HG02798 (cell line): ENCODE measurements at regions not wholly inside any gene's neighbourhood (a gene's known extent, or its start where the extent isn't known, plus 50 kb on each side); places are given as distances from the start of the nearest gene placed in this dataset.
"Not testable (repeated sequence)": the region's sequence is repeated elsewhere in the genome, so short reads cannot be mapped to it uniquely, and the experiment has no call there.

Experiments
- ATAC-seq: cut with Tn5 transposase; IDR thresholded peaks from one replicate; pipeline ENCODE4 v1.9.1; 2021; ENCODE audit warnings: mild to moderate bottlenecking; ENCODE audit not compliant: unreplicated experiment, poor library complexity

DNA sequence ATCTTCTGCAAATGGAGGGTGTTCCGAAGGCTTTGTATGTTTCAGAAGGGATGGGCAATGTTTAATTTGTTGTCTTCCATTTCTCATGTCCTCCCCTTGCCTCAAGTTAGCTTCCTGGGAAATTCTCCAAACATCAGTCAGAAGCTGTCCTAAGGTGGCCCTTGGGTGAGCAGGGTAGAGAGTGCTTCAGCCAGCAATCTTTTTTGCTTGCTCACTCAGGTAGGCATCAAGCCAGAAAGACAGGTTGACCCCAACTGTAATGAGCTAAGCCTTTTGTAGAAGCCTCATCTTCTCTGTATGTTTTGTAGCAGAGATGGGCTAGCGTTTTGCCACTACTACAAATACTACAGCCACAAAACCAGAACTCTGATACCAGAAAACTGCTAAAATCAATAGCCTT is 321.5 kb upstream of the FAM78B start:
- no peak for ATAC-seq

DNA sequence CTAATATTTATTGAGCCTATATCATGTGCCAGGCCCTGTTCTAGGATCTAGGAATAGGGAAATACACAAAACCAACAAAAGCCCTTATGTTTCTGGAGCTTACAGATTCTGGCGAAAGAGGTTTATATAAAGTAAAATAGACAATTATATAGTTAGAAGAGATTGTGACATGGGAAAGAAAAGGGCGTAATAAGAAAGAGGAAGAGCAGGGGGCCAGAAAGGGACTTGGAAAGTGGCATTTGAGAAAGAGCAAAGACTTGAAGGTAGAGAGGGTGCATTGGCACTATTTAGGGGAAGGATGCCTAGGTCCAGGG is 322.5 kb upstream of the FAM78B start:
- ATAC-seq, result no peak

DNA sequence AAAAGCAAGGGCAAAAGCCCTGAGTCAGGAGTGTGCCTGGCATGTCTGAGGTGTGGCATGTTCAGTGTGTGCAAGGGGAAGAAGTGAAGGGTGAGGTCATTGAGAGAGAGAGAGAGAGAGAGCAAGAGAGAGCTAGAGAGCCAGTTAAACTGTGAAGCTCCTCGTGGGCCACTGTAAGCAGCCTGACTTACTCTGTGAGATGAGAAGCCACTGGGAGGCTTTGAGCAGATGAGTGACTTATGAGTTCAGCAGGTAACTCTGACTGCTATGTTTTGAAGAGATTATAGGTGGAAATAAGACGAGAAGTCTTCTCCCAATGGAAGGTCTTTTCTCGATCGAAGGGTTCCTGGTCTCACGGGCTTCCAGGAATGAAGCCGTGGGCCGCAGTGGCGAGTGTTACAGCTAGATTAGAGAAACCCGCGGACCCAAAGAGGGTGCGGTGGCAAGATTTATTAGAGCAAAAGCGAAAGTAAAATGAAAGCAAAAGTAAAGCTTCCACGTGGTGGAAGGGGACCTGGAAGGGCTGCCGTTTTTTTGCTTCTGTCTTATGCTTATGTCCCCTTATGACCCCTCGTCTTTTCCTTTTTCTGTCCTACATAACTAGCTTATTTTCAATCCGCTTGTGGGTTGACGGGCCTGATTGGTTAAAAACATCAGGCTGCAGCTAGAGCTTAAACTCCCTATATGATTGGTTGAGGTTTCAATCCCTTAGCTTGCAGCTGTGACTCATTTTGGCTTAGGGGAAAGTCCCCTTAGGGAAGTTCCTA is 323.1 kb upstream of the FAM78B start:
- ATAC-seq, result peak; percentile 80

DNA sequence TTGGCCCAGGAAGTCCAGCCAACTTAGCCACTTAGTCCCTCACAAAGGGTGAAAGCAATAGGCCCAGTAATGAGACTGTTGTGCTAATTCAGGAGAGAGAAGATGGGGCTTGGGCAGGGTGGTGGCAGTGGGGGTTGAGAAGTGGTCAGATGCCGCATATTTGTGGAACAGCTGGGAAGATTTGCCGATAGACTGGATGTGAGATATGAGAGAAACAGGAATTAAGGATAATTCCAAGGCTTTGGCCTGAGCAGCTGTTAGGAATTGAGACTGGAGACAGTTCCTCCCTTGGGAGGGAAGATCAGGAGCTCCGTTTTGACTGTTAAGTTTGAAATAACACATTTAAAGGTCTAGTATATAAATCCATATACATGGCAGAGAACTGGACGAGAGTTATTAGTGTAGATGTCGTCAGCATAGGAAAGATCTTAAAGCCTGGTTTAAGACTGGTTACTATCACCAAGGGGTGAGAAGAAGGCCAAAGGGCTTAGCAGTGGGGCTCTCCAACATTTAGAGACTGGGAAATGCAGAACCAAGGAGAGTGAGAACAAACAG is 323.7 kb upstream of the FAM78B start:
- ATAC-seq, result no peak

DNA sequence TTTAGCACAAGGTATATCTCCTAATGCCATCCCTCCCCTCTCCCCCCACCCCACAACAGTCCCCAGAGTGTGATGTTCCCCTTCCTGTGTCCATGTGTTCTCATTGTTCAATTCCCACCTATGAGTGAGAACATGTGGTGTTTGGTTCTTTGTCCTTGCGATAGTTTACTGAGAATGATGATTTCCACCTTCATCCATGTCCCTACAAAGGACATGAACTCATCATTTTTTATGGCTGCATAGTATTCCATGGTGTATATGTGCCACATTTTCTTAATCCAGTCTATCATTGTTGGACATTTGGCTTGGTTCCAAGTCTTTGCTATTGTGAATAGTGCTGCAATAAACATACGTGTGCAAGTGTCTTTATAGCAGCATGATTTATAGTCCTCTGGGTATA is 327.0 kb upstream of the FAM78B start:
- ATAC-seq, result not testable (repeated sequence)

DNA sequence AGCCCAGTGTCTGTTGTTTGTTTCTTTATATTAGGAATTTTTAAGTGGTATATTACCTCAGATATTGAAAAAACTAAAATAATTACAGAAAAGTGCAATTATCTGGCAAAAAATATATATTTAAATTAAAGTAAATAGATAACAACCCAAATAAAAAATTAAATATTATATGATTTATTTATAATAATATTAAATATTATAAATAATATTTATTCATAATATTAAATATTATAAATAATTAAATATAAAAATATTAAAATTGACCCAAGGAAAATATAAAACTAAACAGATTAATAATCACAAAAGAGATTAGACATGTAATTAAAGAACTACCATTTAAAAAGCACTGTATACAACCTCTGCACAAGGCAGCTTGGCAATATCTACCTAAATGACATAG is 331.9 kb upstream of the POGK start:
- no peak for ATAC-seq

DNA sequence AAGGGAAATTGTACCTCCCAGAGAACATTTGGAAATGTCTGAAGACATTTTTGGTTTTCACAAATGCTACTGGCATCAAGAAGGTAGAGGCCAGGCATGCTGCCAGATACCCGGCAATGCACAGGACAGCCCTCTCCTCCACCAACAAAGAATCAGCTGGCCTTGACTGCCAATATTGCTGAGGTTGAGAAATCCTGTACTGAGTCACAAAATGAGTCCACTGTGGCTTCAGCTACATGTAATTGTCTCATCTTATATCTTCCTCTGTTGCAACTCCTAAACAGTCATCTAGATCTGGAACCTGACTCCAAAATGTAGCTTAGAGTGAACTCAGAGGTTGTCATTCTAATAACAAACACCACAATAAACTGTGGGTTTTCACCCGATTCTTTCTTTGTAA is 327.5 kb upstream of the POGK start:
- ATAC-seq, result no peak

DNA sequence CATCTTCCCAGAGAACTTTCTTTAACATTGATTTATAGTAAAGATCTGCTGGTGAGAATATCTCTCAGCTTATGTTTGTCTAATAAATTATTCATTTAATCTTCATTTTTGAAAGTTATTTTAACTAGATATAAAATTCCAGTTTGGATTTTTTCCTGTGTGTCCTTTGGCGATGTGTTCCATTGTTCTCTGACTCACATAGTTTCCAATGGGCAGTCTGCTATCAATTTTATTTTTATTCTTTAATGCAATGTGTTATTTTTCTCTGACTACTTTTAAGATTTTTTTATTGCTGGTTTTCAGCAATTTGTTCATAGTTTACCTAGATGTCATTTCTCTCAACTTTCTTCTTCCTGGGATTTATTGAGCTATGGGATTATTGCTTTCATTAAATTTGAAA is 325.2 kb upstream of the POGK start:
- ATAC-seq, result no peak

DNA sequence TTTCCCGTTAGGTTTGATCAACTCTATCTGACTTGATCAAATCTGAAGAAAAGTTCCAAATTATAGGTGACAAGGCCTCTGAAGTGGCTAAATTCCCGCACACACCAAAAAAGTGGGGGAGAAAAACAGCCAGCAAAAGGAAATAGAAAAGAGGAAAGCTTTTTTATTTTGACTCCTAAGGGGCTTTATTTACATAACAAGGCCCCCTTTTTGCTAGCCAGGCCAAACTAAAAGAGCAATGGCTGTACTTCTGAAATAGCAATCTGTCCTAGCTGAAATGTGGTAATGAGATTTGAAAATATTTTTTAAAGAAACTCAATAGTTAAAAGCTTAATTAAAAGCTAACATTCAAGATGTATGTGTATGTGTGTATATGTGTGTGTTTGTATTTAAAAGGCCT is 311.5 kb upstream of the POGK start:
- no peak for ATAC-seq

DNA sequence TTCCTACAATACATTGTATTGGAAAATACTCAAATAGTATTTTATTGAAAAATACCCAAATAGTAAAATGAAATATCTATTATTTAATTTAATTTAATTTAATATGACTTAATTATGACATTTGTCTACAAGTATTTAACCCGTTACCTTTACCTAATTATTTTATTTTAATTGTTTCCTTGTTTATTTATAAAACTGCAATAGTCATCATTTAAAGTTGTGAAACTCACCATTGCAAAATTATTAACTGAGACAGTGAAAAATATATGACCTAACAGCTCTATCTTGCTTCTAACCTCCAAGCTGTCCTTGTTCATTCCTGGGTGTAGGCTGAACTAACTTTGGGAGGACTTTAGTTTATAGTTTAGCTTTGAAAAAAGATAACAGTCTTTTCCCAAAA is 300.6 kb upstream of the POGK start:
- ATAC-seq, result no peak

DNA sequence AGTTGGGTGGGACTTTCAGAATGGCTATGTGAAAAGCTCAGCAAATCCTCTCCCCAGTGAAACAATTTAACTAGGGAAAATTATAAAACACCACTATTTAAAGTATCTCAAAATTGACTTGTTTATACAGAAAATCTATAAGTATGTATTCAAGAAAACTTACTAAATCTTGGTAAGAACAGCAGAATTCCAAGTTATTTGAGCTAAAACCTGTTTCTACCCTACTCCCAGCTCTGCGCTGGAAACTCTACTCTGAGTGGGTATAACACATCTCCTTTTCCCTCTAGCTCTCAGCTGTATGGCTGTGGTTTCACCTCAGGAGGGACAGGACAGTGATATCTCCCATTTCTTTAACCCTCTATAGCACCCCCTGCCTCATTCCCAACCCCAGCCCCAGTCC is 295.2 kb upstream of the POGK start:
- no peak for ATAC-seq

DNA sequence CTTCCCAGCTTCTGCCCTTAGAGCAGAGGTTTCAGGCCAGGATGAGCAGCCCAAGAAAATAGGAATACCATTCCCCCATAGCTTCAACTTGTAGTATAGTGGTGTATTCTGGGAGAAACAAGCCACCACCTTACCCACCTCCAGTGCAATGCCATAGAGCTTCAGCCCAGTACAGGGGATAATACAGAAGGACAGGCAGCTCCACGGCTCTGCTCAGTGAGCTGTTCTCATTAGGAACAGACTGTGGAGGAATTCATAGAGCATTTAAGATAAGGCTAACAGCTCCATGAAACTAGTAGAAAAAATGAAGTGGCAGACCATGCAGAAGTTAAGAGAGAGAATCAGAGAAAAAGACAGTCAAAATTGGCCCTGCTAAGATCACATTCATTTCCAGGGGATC is 294.7 kb upstream of the POGK start:
- ATAC-seq, result no peak

DNA sequence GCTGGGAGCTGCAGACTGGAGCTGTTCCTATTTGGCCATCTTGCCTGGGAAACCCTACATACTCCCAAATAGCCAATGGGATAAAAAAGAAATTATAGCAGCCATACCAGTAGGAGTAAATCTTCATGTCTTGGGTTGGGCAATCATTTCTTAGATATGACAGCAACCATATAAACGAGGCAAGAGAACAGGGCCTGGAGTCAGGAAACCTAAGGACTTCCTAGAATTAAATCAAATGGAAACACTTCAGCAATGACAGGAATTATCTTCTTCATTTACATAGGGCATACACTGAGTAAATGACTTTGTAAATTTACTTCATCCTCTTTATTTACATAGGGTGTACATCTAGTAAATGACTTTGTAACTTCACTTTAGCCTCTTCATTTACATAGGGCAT is 286.6 kb upstream of the POGK start:
- ATAC-seq, result no peak

DNA sequence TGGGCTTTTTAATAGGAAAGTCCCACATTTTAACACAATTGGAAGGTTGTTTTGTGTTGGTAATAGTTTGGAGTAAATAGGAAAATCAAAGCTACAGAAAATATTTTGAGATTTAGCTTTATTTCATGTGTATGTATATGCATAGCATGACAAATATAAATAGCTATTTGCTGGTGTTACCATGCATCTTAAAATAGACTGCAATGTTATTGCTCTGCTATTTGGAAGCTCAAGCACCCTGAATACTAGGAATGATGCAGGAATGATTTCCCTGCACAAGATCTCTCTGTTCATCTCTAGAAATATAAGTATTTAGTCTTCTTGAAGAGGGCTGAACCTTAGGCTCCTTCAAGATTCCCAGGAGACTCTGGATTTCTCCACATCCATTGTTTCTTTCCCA is 268.3 kb upstream of the POGK start:
- ATAC-seq, result no peak

DNA sequence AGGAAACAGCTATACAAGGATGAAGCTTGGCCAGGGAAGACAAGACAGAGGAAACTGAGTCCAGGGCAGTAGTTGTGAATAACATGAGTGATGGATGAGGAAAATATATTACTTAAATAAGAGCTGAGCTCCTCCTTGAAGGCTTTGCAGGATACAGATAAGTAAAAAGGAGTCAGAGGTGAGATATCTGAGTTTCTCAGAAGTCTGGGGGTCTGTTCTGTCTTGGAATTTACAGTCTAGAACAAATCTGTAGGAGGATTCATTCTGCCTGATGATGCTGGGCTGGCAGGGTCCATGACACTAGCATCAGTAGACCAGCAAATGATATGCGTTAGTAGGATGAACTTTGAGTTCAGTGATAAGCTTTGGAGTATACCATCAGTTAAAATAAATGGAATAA is 266.1 kb upstream of the POGK start:
- no peak for ATAC-seq

DNA sequence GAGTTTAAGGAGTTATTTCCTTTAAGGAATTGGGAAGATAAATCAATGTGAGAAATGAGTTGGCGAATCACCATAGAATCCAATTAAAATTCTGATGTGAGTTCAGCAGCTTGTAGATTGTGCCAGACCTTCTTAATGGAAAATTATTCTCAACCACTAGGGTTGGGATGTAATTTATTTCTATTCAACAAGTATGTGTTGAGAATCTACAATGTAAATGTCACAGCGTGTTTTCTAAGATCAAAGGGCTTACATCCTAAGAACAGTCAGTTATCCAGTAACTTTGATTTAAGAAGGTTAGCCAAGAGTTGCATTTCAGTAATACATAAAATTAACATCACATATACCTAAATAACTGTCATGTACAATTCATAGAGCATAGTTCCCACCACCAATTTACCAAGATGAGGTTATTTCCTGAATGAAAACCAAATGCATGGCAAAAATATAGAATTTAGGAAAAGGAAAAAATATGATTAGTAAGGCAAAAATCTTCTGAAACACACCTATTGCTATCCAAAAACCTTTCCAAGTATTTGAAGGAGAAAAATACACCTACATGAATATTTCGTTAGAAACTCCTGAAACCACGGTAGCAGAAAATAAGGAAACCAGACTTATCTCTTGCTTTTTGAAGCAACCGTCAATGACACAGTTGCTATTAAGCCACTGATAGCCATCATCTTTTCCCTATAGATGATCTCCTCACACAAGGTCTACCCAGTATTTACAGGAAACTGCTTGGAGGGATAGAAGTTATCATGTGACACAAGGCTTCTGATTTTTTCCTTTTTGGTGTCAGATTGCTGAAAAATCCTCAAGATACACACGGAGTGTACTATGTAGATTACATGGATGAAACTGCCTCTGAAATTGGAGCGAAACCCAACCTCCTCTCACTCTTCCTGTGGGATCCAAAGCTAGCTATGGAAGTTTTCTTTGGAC is 259.4 kb upstream of the POGK start:
- no peak for ATAC-seq

DNA sequence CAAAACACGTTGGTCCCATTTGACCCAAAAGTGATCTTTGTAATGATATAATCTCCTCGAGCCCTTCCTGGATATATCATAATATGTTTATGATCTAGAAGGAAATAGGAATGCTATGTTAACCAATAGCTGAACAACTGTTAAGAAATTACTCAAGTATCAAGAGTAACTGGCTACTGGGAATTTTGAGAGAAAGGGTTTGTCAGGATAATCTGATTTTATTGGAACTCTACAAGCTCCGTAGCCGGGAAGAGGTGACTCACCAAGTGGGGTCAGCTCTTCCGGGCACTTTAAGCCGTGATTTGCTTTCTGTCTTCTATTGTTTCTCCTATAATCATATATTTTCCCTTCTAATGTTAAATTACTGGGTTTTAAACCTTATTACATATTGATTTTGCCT is 250.5 kb upstream of the POGK start:
- ATAC-seq, result no peak

DNA sequence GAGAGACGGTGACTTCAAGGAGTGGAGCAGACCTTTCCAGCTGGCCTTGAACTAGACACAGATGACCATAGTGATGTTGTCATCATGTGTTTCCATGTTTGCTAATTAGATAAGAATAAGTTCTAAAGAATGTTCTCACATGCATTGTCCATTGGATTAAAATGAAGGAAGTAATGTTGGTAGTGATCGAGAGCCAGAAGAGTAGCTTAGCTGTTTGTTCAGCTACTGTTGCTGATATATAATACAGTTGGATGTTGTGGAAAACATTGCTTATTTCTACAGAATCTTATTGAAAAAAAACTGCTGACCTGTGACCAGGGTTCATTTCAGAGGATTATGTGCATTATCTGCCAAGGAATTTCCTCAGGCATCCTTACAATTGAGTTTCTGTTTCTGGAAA is 249.1 kb upstream of the POGK start:
- ATAC-seq, result no peak

DNA sequence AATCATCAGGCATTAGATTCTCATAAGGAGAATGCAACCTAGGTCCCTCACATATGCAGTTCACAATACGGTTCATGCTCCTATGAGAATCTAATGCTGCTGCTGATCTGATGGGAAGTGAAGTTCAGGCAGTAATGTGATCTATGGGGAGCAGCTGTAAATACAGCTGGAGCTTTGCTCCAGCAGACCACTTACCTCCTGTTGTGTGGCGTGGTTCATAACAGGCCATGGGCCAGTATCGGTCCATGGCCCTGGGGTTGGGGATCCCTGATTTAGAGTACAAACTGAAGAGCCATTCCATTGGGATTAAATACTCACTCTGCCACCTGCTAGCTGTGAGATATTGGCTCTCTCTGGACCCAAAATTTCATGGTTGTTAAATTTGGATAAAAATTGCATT is 244.6 kb upstream of the POGK start:
- ATAC-seq, result no peak

DNA sequence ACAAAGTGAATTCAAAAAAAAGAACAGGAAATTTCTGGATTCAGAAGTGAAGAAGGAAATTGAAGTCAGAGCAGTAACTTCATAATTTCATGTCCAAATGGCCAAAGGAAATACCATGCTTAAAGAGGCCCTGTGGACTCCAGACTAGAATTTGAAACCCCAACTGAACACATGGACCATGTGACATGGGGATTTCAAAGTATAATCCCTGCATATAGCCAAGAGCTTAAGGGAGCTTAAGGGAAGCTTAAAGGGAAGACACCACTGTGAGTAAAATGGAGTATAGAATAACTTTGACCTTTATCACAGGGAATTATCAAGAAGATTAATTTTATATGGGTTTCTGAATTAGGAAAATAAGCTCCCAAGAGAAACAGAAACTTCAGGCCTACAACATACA is 241.8 kb upstream of the POGK start:
- ATAC-seq, result no peak

DNA sequence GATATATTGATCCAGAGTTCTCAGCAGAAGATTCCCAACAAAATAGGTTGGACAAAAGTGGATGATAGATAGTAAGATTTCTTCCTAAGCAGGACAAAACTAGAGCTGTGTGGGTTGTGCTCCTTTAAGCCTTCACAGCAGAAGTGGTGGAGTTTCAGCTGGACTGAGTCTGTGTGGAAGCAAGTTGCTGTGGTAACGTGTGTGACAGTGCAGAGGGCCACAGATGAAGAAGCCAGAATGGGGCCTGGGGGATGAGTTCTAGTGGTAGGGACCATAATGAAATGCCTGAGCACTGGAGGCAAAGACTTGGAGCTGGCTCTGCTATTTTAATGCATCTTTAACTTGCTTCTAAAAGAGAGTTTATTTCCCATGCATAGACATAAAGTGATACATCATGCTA is 238.7 kb upstream of the POGK start:
- ATAC-seq, result no peak
